DND-41 (cell line): ENCODE measurements at regions not wholly inside any gene's neighbourhood (a gene's known extent, or its start where the extent isn't known, plus 50 kb on each side); places are given as distances from the start of the nearest gene placed in this dataset.

Experiments used
- ATAC-seq: fragments of 200-7000 bp; cut with Tn5 transposase; 3 replicates; pipeline ENCODE4 v1.9.1; 2021; ENCODE audit warnings: low read depth; ENCODE audit not compliant: insufficient read depth
- DNase-seq: peaks from one replicate; pipeline ENCODE4 v3.0.0-alpha.2; 2020
- H2AFZ ChIP-seq: 2 replicates; pipeline ENCODE4 v1.6.0; 2012; ENCODE audit warnings: low read depth, low read length
- H3K27ac ChIP-seq: 2 replicates; pipeline ENCODE4 v1.5.1; 2012; ENCODE audit warnings: low read length, inconsistent platforms
- H3K27me3 ChIP-seq: fragments of 200-600 bp; sonication (generic); 2 replicates; pipeline ENCODE4 v1.6.0; 2012; ENCODE audit warnings: low read length, mild to moderate bottlenecking, inconsistent platforms; ENCODE audit not compliant: insufficient read depth, poor library complexity
- H3K36me3 ChIP-seq: 2 replicates; pipeline ENCODE4 v1.5.1; 2012; ENCODE audit warnings: low read length, inconsistent platforms; ENCODE audit not compliant: insufficient read depth
- H3K4me1 ChIP-seq: 2 replicates; pipeline ENCODE4 v1.5.1; 2012; ENCODE audit warnings: mild to moderate bottlenecking, low read length; ENCODE audit not compliant: insufficient read depth
- H3K4me2 ChIP-seq: 2 replicates; pipeline ENCODE4 v1.6.0; 2012; ENCODE audit warnings: mild to moderate bottlenecking, moderate library complexity, low read length, inconsistent platforms; ENCODE audit not compliant: insufficient read depth
- H3K4me3 ChIP-seq, 2 experiments: fragments of 200-600 bp in 1 of 2; shearing (Covaris generic) in 1 of 2; 2 replicates each; pipeline ENCODE4 v1.5.1; 2012 to 2016; ENCODE audit warnings: inconsistent platforms in 2 of 2, low read length in 2 of 2, mild to moderate bottlenecking in 2 of 2, low read depth in 1 of 2, moderate library complexity in 1 of 2
- H3K79me2 ChIP-seq: 2 replicates; pipeline ENCODE4 v1.6.0; 2012; ENCODE audit warnings: low read length, inconsistent platforms; ENCODE audit not compliant: insufficient read depth
- H3K9ac ChIP-seq: 2 replicates; pipeline ENCODE4 v1.6.0; 2012; ENCODE audit warnings: low read depth, mild to moderate bottlenecking, inconsistent platforms, low read length, moderate library complexity
- H3K9me3 ChIP-seq: 2 replicates; pipeline ENCODE4 v1.5.1; 2012; ENCODE audit warnings: low read length, moderate library complexity, mild to moderate bottlenecking, inconsistent platforms; ENCODE audit not compliant: insufficient read depth, severe bottlenecking
- H4K20me1 ChIP-seq: 2 replicates; pipeline ENCODE4 v1.6.0; 2012; ENCODE audit warnings: low read length; ENCODE audit not compliant: insufficient read depth
- CTCF ChIP-seq: IDR thresholded peaks from 2 replicates; pipeline ENCODE4 v1.5.1; 2012; ENCODE audit warnings: borderline replicate concordance, low read length, moderate library complexity, mild to moderate bottlenecking; ENCODE audit not compliant: poor library complexity, severe bottlenecking; ENCODE audit errors: extremely low read depth
- EZH2 ChIP-seq: IDR thresholded peaks from 3 replicates; pipeline ENCODE4 v1.6.1; 2012; ENCODE audit warnings: borderline replicate concordance, low read depth, mild to moderate bottlenecking, moderate library complexity, low read length, inconsistent platforms; ENCODE audit not compliant: severe bottlenecking

GRCh38 chr4:29079260-29079659, 1640.9 kb upstream of the PCDH7 start:
- H4K20me1 ChIP-seq, result no peaks in the 10 kb centered on the region
- no peak for TF ChIP-seq EZH2
- no peak for TF ChIP-seq CTCF
- ATAC-seq, result no peak

GRCh38 chr4:29081234-29081955, 1638.8 kb upstream of the PCDH7 start:
- Histone ChIP-seq H3K27ac (no peak overlapping the region), H3K9me3 (no peaks in the 10 kb centered on the region), H3K36me3 (no peaks in the 10 kb centered on the region), H3K4me3 (no peak overlapping the region), H3K79me2 (no peaks in the 10 kb centered on the region), H3K27me3 (no peaks in the 10 kb centered on the region), H3K4me2 (no peak overlapping the region), H4K20me1 (no peaks in the 10 kb centered on the region), H3K9ac (no peak overlapping the region), H3K4me1 (no peaks in the 10 kb centered on the region), H2AFZ (no peak overlapping the region)
- no peak for ATAC-seq
- no peak for DNase-seq
- no peak for TF ChIP-seq CTCF

More at GRCh38 chr4:29079260-29079659, 1640.9 kb upstream of the PCDH7 start:
- Histone ChIP-seq H3K4me1 (no peaks in the 10 kb centered on the region), H3K9me3 (no peaks in the 10 kb centered on the region), H3K27ac (no peak overlapping the region), H3K27me3 (no peaks in the 10 kb centered on the region), H3K9ac (no peak overlapping the region), H3K4me2 (no peak overlapping the region), H3K36me3 (no peaks in the 10 kb centered on the region), H3K79me2 (no peaks in the 10 kb centered on the region), H3K4me3 (no peak overlapping the region), H2AFZ (no peak overlapping the region)
- no peak for DNase-seq

- Histone ChIP-seq H3K9ac (no peak overlapping the region), H3K9me3 (no peaks in the 10 kb centered on the region), H2AFZ (no peak overlapping the region), H3K4me1 (no peaks in the 10 kb centered on the region), H3K4me3 (no peak overlapping the region), H3K27me3 (no peaks in the 10 kb centered on the region), H3K27ac (no peak overlapping the region), H4K20me1 (no peaks in the 10 kb centered on the region), H3K36me3 (no peaks in the 10 kb centered on the region), H3K4me2 (no peak overlapping the region), H3K79me2 (no peaks in the 10 kb centered on the region)
- DNase-seq (no peak), ATAC-seq (no peak)
- TF ChIP-seq CTCF (no peak), EZH2 (no peak)
Measured at GRCh38 chr4:29082684-29083083, 1637.5 kb upstream of the PCDH7 start.
